Panc1 (cell line): ENCODE measurements at regions not wholly inside any gene's neighbourhood (a gene's known extent, or its start where the extent isn't known, plus 50 kb on each side); places are given as distances from the start of the nearest gene placed in this dataset.

Experiments
- ATAC-seq: fragments of 200-7000 bp; cut with Tn5 transposase; 2 replicates; pipeline ENCODE4 v1.9.1; 2020; ENCODE audit warnings: mild to moderate bottlenecking, moderate library complexity
- BruUV-seq: library from RNA; stranded (reverse); fragments of 400-500 nt; replicated peaks from 2 replicates; lab custom pipeline; 2021; lab: Mats Ljungman, UMichigan
- CTCF ChIA-PET: fragments of 300-600 bp; sonication (Branson Sonifier 250); formaldehyde crosslinking; loops from one replicate; lab custom pipeline; 2022; ENCODE audit warnings: antibody characterized with exemption; lab: Charles Lee
- POLR2A ChIA-PET: fragments of 300-600 bp; sonication (Branson Sonifier 250); formaldehyde crosslinking; loops from one replicate; lab custom pipeline; 2022; ENCODE audit warnings: antibody characterized with exemption; lab: Charles Lee
- DNase-seq: peaks from one replicate; pipeline ENCODE4 v3.0.0-alpha.2; 2010; ENCODE audit warnings: low read depth, low spot score
- H3K27ac ChIP-seq: 2 replicates; pipeline ENCODE4 v1.5.1; 2011; ENCODE audit warnings: mild to moderate bottlenecking, low read length, inconsistent platforms
- H3K27me3 ChIP-seq: fragments of 200-500 bp; sonication (Bioruptor generic); 2 replicates; pipeline ENCODE4 v1.6.0; 2014; ENCODE audit warnings: low read length, inconsistent platforms; ENCODE audit not compliant: control insufficient read depth, insufficient read depth
- H3K36me3 ChIP-seq: fragments of 200-500 bp; sonication (Bioruptor generic); 2 replicates; pipeline ENCODE4 v1.5.1; 2014; ENCODE audit warnings: inconsistent platforms, mild to moderate bottlenecking, low read length, moderate library complexity; ENCODE audit not compliant: control insufficient read depth, insufficient read depth
- H3K4me1 ChIP-seq: 2 replicates; pipeline ENCODE4 v1.5.1; 2011; ENCODE audit warnings: inconsistent platforms, mild to moderate bottlenecking, low read length, moderate library complexity; ENCODE audit not compliant: control insufficient read depth, insufficient read depth
- H3K4me3 ChIP-seq, 2 experiments: 2 replicates each; pipeline ENCODE4 v1.5.1; 2011 to 2012; ENCODE audit warnings: low read depth in 2 of 2, low read length in 2 of 2, mild to moderate bottlenecking in 2 of 2, inconsistent platforms in 1 of 2, moderate library complexity in 1 of 2
- H3K9me3 ChIP-seq: fragments of 200-500 bp; sonication (Bioruptor generic); 2 replicates; pipeline ENCODE4 v1.5.1; 2014; ENCODE audit warnings: low read depth, mild to moderate bottlenecking, inconsistent platforms, low read length, moderate library complexity; ENCODE audit not compliant: control insufficient read depth, insufficient read depth
- in situ Hi-C: cut with HindIII; loops from 2 replicates; pipeline ENCODE4 v1.10.0; 2016; ENCODE audit warnings: low sequenced_read_pairs, low pct_unique_long_range_greater_than_20kb
- intact Hi-C: fragments of 100-400 bp; cut with micrococcal nuclease; formaldehyde crosslinking; loops from one replicate; pipeline ENCODE4 v1.10.0; 2022; ENCODE audit not compliant: unreplicated experiment
- TF ChIP-seq, protein P1 (sequence below), 2 experiments: IDR thresholded peaks; 2 replicates each; pipeline ENCODE4 v1.6.1; 2011 to 2012; ENCODE audit warnings: low read depth in 2 of 2, control low read depth in 1 of 2, low read length in 1 of 2, mild to moderate bottlenecking in 1 of 2, moderate library complexity in 1 of 2; ENCODE audit not compliant: insufficient read depth in 1 of 2

DNA sequence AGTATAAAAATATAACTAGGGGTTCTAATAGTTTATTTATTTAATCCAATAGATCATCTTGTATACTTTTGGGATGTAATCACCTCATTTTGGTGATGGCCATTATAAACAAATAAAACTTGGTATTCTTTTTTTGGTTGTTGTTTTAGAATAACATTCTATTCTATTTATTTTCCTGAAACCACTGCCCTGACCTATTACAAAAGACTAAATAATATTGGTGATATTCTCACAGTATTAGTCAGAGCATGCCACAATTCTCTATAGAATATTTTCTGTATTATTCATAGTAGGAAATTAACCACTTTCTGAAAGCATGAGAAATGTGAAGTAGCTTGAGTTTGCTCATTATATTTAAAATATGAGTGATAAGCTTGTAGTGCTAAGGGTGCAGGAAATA, 54.1 kb upstream of the LRRC7 start:
- intact Hi-C loops (no loop called here), in situ Hi-C loops (no loop called here)
- no peaks in the 10 kb centered on the region for H3K4me1 ChIP-seq
- H3K27me3 ChIP-seq = no peaks in the 10 kb centered on the region
- H3K9me3 ChIP-seq = no peaks in the 10 kb centered on the region
- POLR2A ChIA-PET = no interaction called here
- no peak overlapping the region for H3K27ac ChIP-seq
- TF ChIP-seq, protein P1, sequence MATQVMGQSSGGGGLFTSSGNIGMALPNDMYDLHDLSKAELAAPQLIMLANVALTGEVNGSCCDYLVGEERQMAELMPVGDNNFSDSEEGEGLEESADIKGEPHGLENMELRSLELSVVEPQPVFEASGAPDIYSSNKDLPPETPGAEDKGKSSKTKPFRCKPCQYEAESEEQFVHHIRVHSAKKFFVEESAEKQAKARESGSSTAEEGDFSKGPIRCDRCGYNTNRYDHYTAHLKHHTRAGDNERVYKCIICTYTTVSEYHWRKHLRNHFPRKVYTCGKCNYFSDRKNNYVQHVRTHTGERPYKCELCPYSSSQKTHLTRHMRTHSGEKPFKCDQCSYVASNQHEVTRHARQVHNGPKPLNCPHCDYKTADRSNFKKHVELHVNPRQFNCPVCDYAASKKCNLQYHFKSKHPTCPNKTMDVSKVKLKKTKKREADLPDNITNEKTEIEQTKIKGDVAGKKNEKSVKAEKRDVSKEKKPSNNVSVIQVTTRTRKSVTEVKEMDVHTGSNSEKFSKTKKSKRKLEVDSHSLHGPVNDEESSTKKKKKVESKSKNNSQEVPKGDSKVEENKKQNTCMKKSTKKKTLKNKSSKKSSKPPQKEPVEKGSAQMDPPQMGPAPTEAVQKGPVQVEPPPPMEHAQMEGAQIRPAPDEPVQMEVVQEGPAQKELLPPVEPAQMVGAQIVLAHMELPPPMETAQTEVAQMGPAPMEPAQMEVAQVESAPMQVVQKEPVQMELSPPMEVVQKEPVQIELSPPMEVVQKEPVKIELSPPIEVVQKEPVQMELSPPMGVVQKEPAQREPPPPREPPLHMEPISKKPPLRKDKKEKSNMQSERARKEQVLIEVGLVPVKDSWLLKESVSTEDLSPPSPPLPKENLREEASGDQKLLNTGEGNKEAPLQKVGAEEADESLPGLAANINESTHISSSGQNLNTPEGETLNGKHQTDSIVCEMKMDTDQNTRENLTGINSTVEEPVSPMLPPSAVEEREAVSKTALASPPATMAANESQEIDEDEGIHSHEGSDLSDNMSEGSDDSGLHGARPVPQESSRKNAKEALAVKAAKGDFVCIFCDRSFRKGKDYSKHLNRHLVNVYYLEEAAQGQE (IDR thresholded peaks at IDR 0.05; ENCODE audit: insufficient read depth in 1 of 2, low read depth in 2 of 2, low read length in 1 of 2) = no peak
- H3K36me3 ChIP-seq = no peaks in the 10 kb centered on the region
- DNase-seq = no peak
- CTCF ChIA-PET = no interaction called here
- ATAC-seq = no peak
- no TSS peak for BruUV-seq
- no peak overlapping the region for H3K4me3 ChIP-seq
